ENCODE measurements at regions not wholly inside any gene's neighbourhood (a gene's known extent, or its start where the extent isn't known, plus 50 kb on each side); places are given as distances from the start of the nearest gene placed in this dataset.

DNA sequence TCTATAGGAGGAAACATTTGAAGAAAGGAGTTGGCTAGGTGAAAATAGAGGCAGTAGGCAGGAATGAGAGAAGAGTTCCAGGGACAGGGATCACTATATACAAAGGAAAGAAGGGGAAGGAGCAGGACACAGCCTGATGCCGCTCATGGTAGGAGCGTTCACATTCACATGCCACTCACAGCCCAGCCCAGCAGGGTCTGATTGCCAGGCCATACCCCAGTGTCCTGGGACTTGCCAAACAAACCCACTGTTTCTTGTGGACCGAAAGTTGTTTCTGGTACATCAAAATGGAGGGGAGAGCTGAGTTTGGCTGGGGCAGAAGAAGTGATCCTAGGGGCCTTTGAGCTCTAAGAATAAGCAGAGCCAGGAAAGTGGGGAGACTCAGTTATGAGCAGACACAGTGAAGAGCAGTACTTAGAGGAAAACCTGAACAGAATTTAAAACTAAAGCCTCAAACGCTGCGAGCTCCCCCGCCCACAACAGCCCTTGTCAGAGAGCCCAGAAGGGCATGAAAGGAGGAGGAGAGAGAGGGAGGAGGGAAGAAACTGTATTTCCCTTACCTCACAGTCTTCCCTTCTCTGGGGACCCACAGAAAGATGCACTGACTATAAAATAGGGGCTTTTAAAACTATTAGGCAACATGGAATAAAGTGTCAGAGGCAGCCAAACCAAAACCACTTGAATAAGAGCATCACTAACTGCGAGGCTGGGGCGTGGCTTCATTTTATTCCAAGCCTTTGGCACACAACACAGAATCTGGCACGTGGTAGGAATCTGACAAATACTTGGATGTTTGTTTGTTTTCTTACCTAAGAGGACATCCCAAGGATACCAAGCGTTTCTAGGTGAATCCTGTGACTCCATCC lies 129.0 kb downstream of the RPL22L1 start:
- no peak overlapping the region for H3K9ac ChIP-seq (ENCODE audit: low read length)
- no peak overlapping the region for H3K4me3 ChIP-seq (ENCODE audit: low read depth, low read length)
- no peaks in the 10 kb centered on the region for H3K27me3 ChIP-seq (ENCODE audit: control insufficient read depth, insufficient read depth, low read length)
- no peaks in the 10 kb centered on the region for H3K9me3 ChIP-seq (ENCODE audit: control insufficient read depth, insufficient read depth, low read depth, low read length)
- H3K4me1 ChIP-seq (ENCODE audit: control insufficient read depth, insufficient read depth, low read length), result peaks cover 20% of the 10 kb centered on the region; the same call in 1 of the 2 replicates
- H3K36me3 ChIP-seq (ENCODE audit: control insufficient read depth, insufficient read depth, low read length), result no peaks in the 10 kb centered on the region
- no peak overlapping the region for H3K27ac ChIP-seq (ENCODE audit: low read depth, low read length)

- Histone ChIP-seq H3K9me3 (ENCODE audit: control insufficient read depth, insufficient read depth, low read depth, low read length) (no peaks in the 10 kb centered on the region), H3K27ac (ENCODE audit: low read depth, low read length) (no peak overlapping the region), H3K9ac (ENCODE audit: low read length) (no peak overlapping the region), H3K27me3 (ENCODE audit: control insufficient read depth, insufficient read depth, low read length) (no peaks in the 10 kb centered on the region), H3K36me3 (ENCODE audit: control insufficient read depth, insufficient read depth, low read length) (no peaks in the 10 kb centered on the region), H3K4me3 (ENCODE audit: low read depth, low read length) (no peak overlapping the region), H3K4me1 (ENCODE audit: control insufficient read depth, insufficient read depth, low read length) (peaks cover 20% of the 10 kb centered on the region; the same call in 1 of the 2 replicates)
Measured at GRCh38 chr3:170740285-170740684, 129.7 kb downstream of the RPL22L1 start.

GRCh38 chr3:170739410-170739809 lies 130.6 kb downstream of the RPL22L1 start:
- Histone ChIP-seq H3K27ac (ENCODE audit: low read depth, low read length) (no peak overlapping the region), H3K9ac (ENCODE audit: low read length) (no peak overlapping the region), H3K4me3 (ENCODE audit: low read depth, low read length) (no peak overlapping the region), H3K9me3 (ENCODE audit: control insufficient read depth, insufficient read depth, low read depth, low read length) (no peaks in the 10 kb centered on the region), H3K36me3 (ENCODE audit: control insufficient read depth, insufficient read depth, low read length) (no peaks in the 10 kb centered on the region), H3K27me3 (ENCODE audit: control insufficient read depth, insufficient read depth, low read length) (no peaks in the 10 kb centered on the region), H3K4me1 (ENCODE audit: control insufficient read depth, insufficient read depth, low read length) (peaks cover 20% of the 10 kb centered on the region; the same call in 1 of the 2 replicates)

DNA sequence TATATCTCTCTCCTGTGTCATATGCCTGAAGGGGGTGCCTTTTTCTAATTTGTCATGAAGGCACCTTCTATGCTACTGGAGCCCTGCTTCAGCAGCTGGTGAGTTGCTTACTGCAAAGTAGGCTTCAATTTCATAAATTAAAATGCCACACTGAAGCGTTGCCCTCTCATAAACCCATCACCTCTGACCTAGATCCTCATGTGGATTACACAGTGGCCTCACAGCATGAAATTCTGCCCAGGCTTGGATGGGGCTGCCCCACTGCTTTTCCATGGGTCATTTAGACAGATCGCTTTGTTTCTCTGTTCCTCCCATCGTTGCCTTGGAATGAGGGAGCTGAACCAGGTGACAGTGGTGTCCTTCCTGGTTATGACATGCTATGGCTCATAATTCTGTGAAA lies 131.2 kb downstream of the RPL22L1 start:
- Histone ChIP-seq H3K9ac (ENCODE audit: low read length) (no peak overlapping the region), H3K4me1 (ENCODE audit: control insufficient read depth, insufficient read depth, low read length) (peaks cover 24% of the 10 kb centered on the region; the same call in 1 of the 2 replicates), H3K27ac (ENCODE audit: low read depth, low read length) (no peak overlapping the region), H3K4me3 (ENCODE audit: low read depth, low read length) (no peak overlapping the region), H3K27me3 (ENCODE audit: control insufficient read depth, insufficient read depth, low read length) (no peaks in the 10 kb centered on the region), H3K9me3 (ENCODE audit: control insufficient read depth, insufficient read depth, low read depth, low read length) (no peaks in the 10 kb centered on the region), H3K36me3 (ENCODE audit: control insufficient read depth, insufficient read depth, low read length) (no peaks in the 10 kb centered on the region)

DNA sequence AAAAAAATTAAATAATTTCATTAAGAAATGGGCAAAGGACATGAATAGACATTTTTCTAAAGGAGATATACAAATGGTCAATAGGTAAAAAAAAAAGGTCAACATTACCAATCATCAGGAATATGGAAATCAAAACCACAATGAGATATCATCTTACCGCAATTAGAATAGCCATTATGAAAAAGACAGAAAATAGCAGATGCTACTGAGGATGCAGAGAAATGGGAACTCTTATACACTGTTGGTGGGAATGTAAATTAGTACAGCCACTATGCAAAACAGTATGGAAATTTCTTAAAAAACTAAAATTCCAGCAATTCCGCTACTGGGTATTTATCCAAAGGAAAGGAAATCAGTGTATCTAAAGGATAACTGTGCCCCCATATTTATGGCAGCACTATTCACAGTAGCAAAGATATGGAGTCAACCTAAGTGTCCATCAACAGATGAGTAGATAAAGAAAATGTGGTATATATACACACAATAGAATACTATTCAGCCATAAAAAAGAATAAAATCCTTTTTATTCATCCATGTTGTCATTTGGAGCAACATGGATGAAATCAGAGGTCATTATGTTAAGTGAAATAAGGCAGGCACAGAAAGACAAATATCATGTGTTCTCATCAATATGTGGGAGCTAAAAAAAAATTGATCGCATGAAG lies 132.4 kb downstream of the RPL22L1 start:
- Histone ChIP-seq H3K27ac (ENCODE audit: low read depth, low read length) (no peak overlapping the region), H3K27me3 (ENCODE audit: control insufficient read depth, insufficient read depth, low read length) (no peaks in the 10 kb centered on the region), H3K4me1 (ENCODE audit: control insufficient read depth, insufficient read depth, low read length) (peaks cover 24% of the 10 kb centered on the region; the same call in 1 of the 2 replicates), H3K9me3 (ENCODE audit: control insufficient read depth, insufficient read depth, low read depth, low read length) (no peaks in the 10 kb centered on the region), H3K4me3 (ENCODE audit: low read depth, low read length) (no peak overlapping the region), H3K9ac (ENCODE audit: low read length) (no peak overlapping the region), H3K36me3 (ENCODE audit: control insufficient read depth, insufficient read depth, low read length) (no peaks in the 10 kb centered on the region)

- Histone ChIP-seq H3K9me3 (ENCODE audit: control insufficient read depth, insufficient read depth, low read depth, low read length) (no peaks in the 10 kb centered on the region), H3K27ac (ENCODE audit: low read depth, low read length) (no peak overlapping the region), H3K36me3 (ENCODE audit: control insufficient read depth, insufficient read depth, low read length) (no peaks in the 10 kb centered on the region), H3K9ac (ENCODE audit: low read length) (no peak overlapping the region), H3K27me3 (ENCODE audit: control insufficient read depth, insufficient read depth, low read length) (no peaks in the 10 kb centered on the region), H3K4me1 (ENCODE audit: control insufficient read depth, insufficient read depth, low read length) (peaks cover 12% of the 10 kb centered on the region; the same call in 1 of the 2 replicates), H3K4me3 (ENCODE audit: low read depth, low read length) (no peak overlapping the region)
Measured at GRCh38 chr3:170735821-170736220, 134.2 kb downstream of the RPL22L1 start.

DNA sequence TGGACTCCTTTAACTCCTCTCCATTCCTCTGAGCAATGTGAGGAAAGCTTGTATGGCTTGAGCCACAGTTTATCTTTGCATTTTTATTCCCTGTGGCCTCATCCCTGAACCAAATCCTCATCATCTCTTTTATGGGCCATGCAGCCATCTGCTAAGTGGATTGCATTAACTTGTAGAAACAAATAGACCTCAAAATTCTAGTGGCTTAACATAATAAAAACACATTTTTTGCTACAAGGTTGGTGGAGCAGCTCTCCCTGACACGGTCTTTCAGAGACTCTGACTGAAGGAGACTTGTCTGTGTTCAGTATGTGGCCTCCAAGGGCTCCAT lies 135.3 kb downstream of the RPL22L1 start:
- H3K9me3 ChIP-seq (ENCODE audit: control insufficient read depth, insufficient read depth, low read depth, low read length), result no peaks in the 10 kb centered on the region
- H3K4me1 ChIP-seq (ENCODE audit: control insufficient read depth, insufficient read depth, low read length), result peaks cover 15% of the 10 kb centered on the region; the same call in 1 of the 2 replicates
- H3K9ac ChIP-seq (ENCODE audit: low read length), result no peak overlapping the region
- no peak overlapping the region for H3K4me3 ChIP-seq (ENCODE audit: low read depth, low read length)
- H3K36me3 ChIP-seq (ENCODE audit: control insufficient read depth, insufficient read depth, low read length), result no peaks in the 10 kb centered on the region
- H3K27ac ChIP-seq (ENCODE audit: low read depth, low read length), result no peak overlapping the region
- no peaks in the 10 kb centered on the region for H3K27me3 ChIP-seq (ENCODE audit: control insufficient read depth, insufficient read depth, low read length)

DNA sequence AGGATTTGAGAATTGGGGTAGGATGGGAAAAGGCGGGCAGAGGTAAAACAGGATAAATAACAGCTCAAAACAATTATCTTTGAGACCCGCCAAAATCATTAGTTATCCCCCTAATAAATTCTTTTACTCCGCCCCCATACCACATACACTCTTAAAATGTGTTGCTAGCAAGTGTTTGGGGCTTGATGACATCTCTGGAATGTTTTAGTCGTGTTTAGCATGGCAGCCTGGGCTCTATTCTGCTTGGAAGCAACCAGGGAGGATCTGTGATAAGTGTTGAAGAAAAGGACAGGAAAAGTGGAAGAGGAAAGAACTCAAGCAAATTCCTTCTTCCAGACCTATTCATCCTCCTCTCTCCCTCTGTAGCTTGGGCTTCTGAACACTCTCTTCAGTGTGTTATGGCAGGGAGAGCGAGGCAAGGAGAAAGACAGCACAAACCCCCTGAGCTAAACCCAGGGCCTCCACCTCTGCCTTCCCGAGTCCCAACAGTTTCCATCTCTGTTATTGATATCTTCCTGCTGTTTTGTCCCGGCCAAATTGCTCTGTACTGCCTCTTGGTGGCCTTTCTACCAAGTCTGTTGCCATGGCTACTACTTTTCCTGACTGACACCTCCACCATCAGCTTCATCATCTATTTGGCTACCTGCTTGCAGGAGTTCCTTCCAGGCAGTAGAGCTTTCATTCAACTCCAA lies 135.8 kb downstream of the RPL22L1 start:
- no peaks in the 10 kb centered on the region for H3K27me3 ChIP-seq (ENCODE audit: control insufficient read depth, insufficient read depth, low read length)
- no peak overlapping the region for H3K9ac ChIP-seq (ENCODE audit: low read length)
- H3K27ac ChIP-seq (ENCODE audit: low read depth, low read length), result no peak overlapping the region
- peaks cover 15% of the 10 kb centered on the region; the same call in 1 of the 2 replicates for H3K4me1 ChIP-seq (ENCODE audit: control insufficient read depth, insufficient read depth, low read length)
- no peaks in the 10 kb centered on the region for H3K9me3 ChIP-seq (ENCODE audit: control insufficient read depth, insufficient read depth, low read depth, low read length)
- no peak overlapping the region for H3K4me3 ChIP-seq (ENCODE audit: low read depth, low read length)
- no peaks in the 10 kb centered on the region for H3K36me3 ChIP-seq (ENCODE audit: control insufficient read depth, insufficient read depth, low read length)

GRCh38 chr3:170732660-170733245 lies 137.2 kb downstream of the RPL22L1 start:
- Histone ChIP-seq H3K36me3 (ENCODE audit: control insufficient read depth, insufficient read depth, low read length) (no peaks in the 10 kb centered on the region), H3K4me1 (ENCODE audit: control insufficient read depth, insufficient read depth, low read length) (peaks cover 10% of the 10 kb centered on the region; the same call in 1 of the 2 replicates), H3K9me3 (ENCODE audit: control insufficient read depth, insufficient read depth, low read depth, low read length) (no peaks in the 10 kb centered on the region), H3K4me3 (ENCODE audit: low read depth, low read length) (no peak overlapping the region), H3K27me3 (ENCODE audit: control insufficient read depth, insufficient read depth, low read length) (no peaks in the 10 kb centered on the region), H3K27ac (ENCODE audit: low read depth, low read length) (no peak overlapping the region), H3K9ac (ENCODE audit: low read length) (no peak overlapping the region)

DNA sequence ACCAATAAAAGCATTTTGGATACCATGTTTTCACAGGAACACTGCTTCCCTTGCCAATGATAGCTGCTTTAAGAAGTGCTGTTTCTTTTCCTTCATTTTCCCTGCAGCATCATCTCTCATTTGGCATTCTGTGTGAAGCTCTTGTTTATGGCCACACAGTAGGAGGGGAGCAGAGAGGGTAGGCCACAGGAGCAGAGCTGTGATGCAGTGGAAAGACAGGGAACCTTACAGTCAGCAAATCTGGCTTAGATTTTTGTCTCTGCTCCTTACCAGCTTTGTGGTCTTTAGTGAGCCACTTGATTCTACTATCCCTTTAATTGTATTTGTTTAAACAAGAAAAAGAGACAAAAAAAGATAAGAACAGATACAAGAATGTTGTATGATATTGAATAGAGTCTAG lies 138.7 kb downstream of the RPL22L1 start:
- no peaks in the 10 kb centered on the region for H3K36me3 ChIP-seq (ENCODE audit: control insufficient read depth, insufficient read depth, low read length)
- H3K4me3 ChIP-seq (ENCODE audit: low read depth, low read length), result no peak overlapping the region
- H3K9me3 ChIP-seq (ENCODE audit: control insufficient read depth, insufficient read depth, low read depth, low read length), result no peaks in the 10 kb centered on the region
- H3K4me1 ChIP-seq (ENCODE audit: control insufficient read depth, insufficient read depth, low read length), result peaks cover 10% of the 10 kb centered on the region; the same call in 1 of the 2 replicates
- H3K9ac ChIP-seq (ENCODE audit: low read length), result no peak overlapping the region
- H3K27me3 ChIP-seq (ENCODE audit: control insufficient read depth, insufficient read depth, low read length), result no peaks in the 10 kb centered on the region
- no peak overlapping the region for H3K27ac ChIP-seq (ENCODE audit: low read depth, low read length)
